Ishikawa (cell line): ENCODE measurements at regions not wholly inside any gene's neighbourhood (a gene's known extent, or its start where the extent isn't known, plus 50 kb on each side); places are given as distances from the start of the nearest gene placed in this dataset.

Experiments used
- CEBPB ChIP-seq: IDR thresholded peaks from 2 replicates; pipeline ENCODE4 v1.6.1; 2012
- CREB1 ChIP-seq: IDR thresholded peaks from 2 replicates; pipeline ENCODE4 v1.6.1; 2012; ENCODE audit warnings: low read depth
- EGR1 ChIP-seq: IDR thresholded peaks from 2 replicates; pipeline ENCODE4 v1.6.1; 2012
- EP300 ChIP-seq: IDR thresholded peaks from 2 replicates; pipeline ENCODE4 v1.6.1; 2012; ENCODE audit warnings: borderline replicate concordance
- FOXM1 ChIP-seq: IDR thresholded peaks from 2 replicates; pipeline ENCODE4 v1.6.1; 2012; ENCODE audit warnings: low read depth, borderline replicate concordance
- MAX ChIP-seq: IDR thresholded peaks from 2 replicates; pipeline ENCODE4 v1.6.1; 2012
- NFIC ChIP-seq: IDR thresholded peaks from 2 replicates; pipeline ENCODE4 v1.6.1; 2012
- RAD21 ChIP-seq: IDR thresholded peaks from 2 replicates; pipeline ENCODE4 v1.6.1; 2012; ENCODE audit warnings: low read depth
- REST ChIP-seq: IDR thresholded peaks from 2 replicates; pipeline ENCODE4 v1.6.1; 2012; ENCODE audit warnings: low read depth, mild to moderate bottlenecking
- TAF1 ChIP-seq: IDR thresholded peaks from 2 replicates; pipeline ENCODE4 v1.6.1; 2012; ENCODE audit warnings: low read depth, mild to moderate bottlenecking
- TCF12 ChIP-seq: IDR thresholded peaks from 2 replicates; pipeline ENCODE4 v1.6.1; 2012; ENCODE audit warnings: low read depth
- TEAD4 ChIP-seq: IDR thresholded peaks from 2 replicates; pipeline ENCODE4 v1.6.1; 2012
- USF1 ChIP-seq: IDR thresholded peaks from 2 replicates; pipeline ENCODE4 v1.6.1; 2012
- YY1 ChIP-seq: IDR thresholded peaks from 2 replicates; pipeline ENCODE4 v1.6.1; 2012; ENCODE audit warnings: low read depth
- ZBTB7A ChIP-seq: IDR thresholded peaks from 2 replicates; pipeline ENCODE4 v1.6.1; 2012; ENCODE audit warnings: low read depth

GRCh38 chr6:115728171-115728570 is 332.5 kb downstream of the FRK start:
- no peak for TF ChIP-seq TEAD4
- TF ChIP-seq MAX, result no peak
- TF ChIP-seq CREB1, result no peak
- TF ChIP-seq REST, result no peak
- TF ChIP-seq YY1, result no peak
- TF ChIP-seq CEBPB, result no peak
- TF ChIP-seq RAD21, result no peak
- TF ChIP-seq ZBTB7A, result no peak
- TF ChIP-seq TCF12, result no peak
- TF ChIP-seq USF1, result no peak
- TF ChIP-seq NFIC, result no peak
- no peak for TF ChIP-seq TAF1
- no peak for TF ChIP-seq FOXM1
- no peak for TF ChIP-seq EGR1
- TF ChIP-seq EP300, result no peak

GRCh38 chr6:115721564-115721963 is 339.1 kb downstream of the FRK start:
- TF ChIP-seq CREB1 (no peak), NFIC (no peak), TEAD4 (no peak), TAF1 (no peak)

GRCh38 chr6:115720900-115721299 is 339.8 kb downstream of the FRK start:
- no peak for TF ChIP-seq MAX

- TF ChIP-seq ZBTB7A (no peak), EGR1 (no peak), TAF1 (no peak), NFIC (no peak)
These were observed 343.2 kb downstream of the FRK start for GRCh38 chr6:115717472-115717871.

- TF ChIP-seq TCF12, result no peak
- TF ChIP-seq YY1, result no peak
- no peak for TF ChIP-seq CEBPB
- TF ChIP-seq MAX, result no peak
- TF ChIP-seq EP300, result no peak
- TF ChIP-seq TEAD4, result no peak
- TF ChIP-seq ZBTB7A, result no peak
- TF ChIP-seq RAD21, result no peak
These were observed 343.6 kb downstream of the FRK start for GRCh38 chr6:115717062-115717461.

- TF ChIP-seq TEAD4 (no peak), ZBTB7A (no peak), FOXM1 (no peak), YY1 (no peak), EP300 (no peak), EGR1 (no peak), TAF1 (no peak), CREB1 (no peak), RAD21 (no peak), CEBPB (no peak), MAX (no peak)
These were observed 348.3 kb downstream of the FRK start for GRCh38 chr6:115712291-115712961.

- TF ChIP-seq CREB1 (no peak), REST (no peak), FOXM1 (no peak), EP300 (no peak), NFIC (no peak), ZBTB7A (no peak), RAD21 (no peak), EGR1 (no peak), USF1 (no peak), MAX (no peak), YY1 (no peak), CEBPB (no peak), TCF12 (no peak), TEAD4 (no peak)
These were observed 351.8 kb downstream of the FRK start for GRCh38 chr6:115708850-115709249.
